Gastrocnemius medialis (tissue), 4 donors: ENCODE measurements at regions not wholly inside any gene's neighbourhood (a gene's known extent, or its start where the extent isn't known, plus 50 kb on each side); places are given as distances from the start of the nearest gene placed in this dataset.

Experiments
- ATAC-seq, 2 donors: fragments of 150-250 bp; one replicate each; pipeline ENCODE4 v1.9.1; 2016
- DNase-seq, 2 donors: peaks; one replicate each; pipeline ENCODE4 v3.0.0-alpha.2; 2019
- H3K27ac ChIP-seq, 4 donors: fragments of 200-600 bp; sonication (generic); 1 replicate in 1 of 4; 2 replicates in 3 of 4; pipeline ENCODE4 v1.5.1; 2016 to 2018; ENCODE audit warnings: mild to moderate bottlenecking in 2 of 4, moderate library complexity in 1 of 4
- H3K27me3 ChIP-seq, 3 donors: fragments of 200-600 bp; sonication (generic) in 2 of 3; 1 replicate in 1 of 3; 2 replicates in 2 of 3; pipeline versions ENCODE4 v1.5.1 to v1.6.0; 2016 to 2019; ENCODE audit warnings: mild to moderate bottlenecking in 1 of 3, moderate library complexity in 1 of 3
- H3K36me3 ChIP-seq, 2 donors: fragments of 200-600 bp; sonication (generic) in 1 of 2; one replicate each; pipeline ENCODE4 v1.5.1; 2017 to 2018
- H3K4me1 ChIP-seq, 2 donors: fragments of 200-600 bp; sonication (generic) in 1 of 2; one replicate each; pipeline ENCODE4 v1.5.1; 2016 to 2017; ENCODE audit warnings: mild to moderate bottlenecking in 2 of 2
- H3K4me3 ChIP-seq, 4 donors: fragments of 200-600 bp; sonication (generic) in 3 of 4; 1 replicate in 1 of 4; 2 replicates in 3 of 4; pipeline ENCODE4 v1.5.1; 2016 to 2019; ENCODE audit warnings: mild to moderate bottlenecking in 2 of 4
- H3K9me3 ChIP-seq, 3 donors: fragments of 200-600 bp; sonication (generic) in 2 of 3; 1 replicate in 1 of 3; 2 replicates in 2 of 3; pipeline ENCODE4 v1.5.1; 2016 to 2019
- CTCF ChIP-seq, 5 experiments: fragments of 450-650 bp in 3 of 5; fragments of 200-600 bp in 2 of 5; sonication (generic) in 2 of 5; IDR thresholded peaks in 4 of 5; conservative IDR thresholded peaks in 1 of 5; 1 replicate in 4 of 5; 2 replicates in 1 of 5; pipeline ENCODE4 v1.5.1; 2016 to 2019; ENCODE audit warnings: antibody characterized with exemption in 5 of 5, mild to moderate bottlenecking in 3 of 5, moderate library complexity in 3 of 5
- POLR2A ChIP-seq, 2 donors: fragments of 450-650 bp; IDR thresholded peaks; one replicate each; pipeline ENCODE4 v1.6.1; 2017; ENCODE audit warnings: antibody characterized with exemption in 2 of 2, mild to moderate bottlenecking in 2 of 2, moderate library complexity in 2 of 2
- in situ Hi-C, 4 donors: fragments of 200-750 bp; cut with MboI; loops; one replicate each; pipeline versions ENCODE4 v1.15.0 to v1.8.0; 2017; ENCODE audit warnings: low sequenced_read_pairs in 4 of 4
- intact Hi-C: fragments of 100-400 bp; cut with DNase I; formaldehyde crosslinking; loops from one replicate; pipeline ENCODE4 v1.15.1; 2023; ENCODE audit warnings: low total_unique reads

- no peak for DNase-seq
- no peaks in the 10 kb centered on the region for H3K9me3 ChIP-seq
- TF ChIP-seq POLR2A (IDR thresholded peaks at IDR 0.05) = no peak
- TF ChIP-seq CTCF (IDR thresholded peaks at IDR 0.05 in 4 of 5, conservative IDR thresholded peaks at IDR 0.05 in 1 of 5) = no peak
- H3K27me3 ChIP-seq = no peaks in the 10 kb centered on the region
- ATAC-seq = no peak
- H3K36me3 ChIP-seq = no peaks in the 10 kb centered on the region
- no peak overlapping the region for H3K4me3 ChIP-seq
- in situ Hi-C loops (no loop called here), intact Hi-C loops (no loop called here)
- H3K27ac ChIP-seq = no peak overlapping the region
- H3K4me1 ChIP-seq = no peaks in the 10 kb centered on the region
These were observed 164.3 kb upstream of the PRDM9 start for GRCh38 chr5:23343121-23343520.

- no peak for TF ChIP-seq POLR2A (IDR thresholded peaks at IDR 0.05)
- TF ChIP-seq CTCF (IDR thresholded peaks at IDR 0.05 in 4 of 5, conservative IDR thresholded peaks at IDR 0.05 in 1 of 5) = no peak
- no peaks in the 10 kb centered on the region for H3K4me1 ChIP-seq
- H3K27me3 ChIP-seq = no peaks in the 10 kb centered on the region
- in situ Hi-C loops = no loop called here
- H3K4me3 ChIP-seq = no peak overlapping the region
- H3K9me3 ChIP-seq = no peaks in the 10 kb centered on the region
- ATAC-seq (no peak), DNase-seq (no peak)
- intact Hi-C loops = no loop called here
- H3K36me3 ChIP-seq = no peaks in the 10 kb centered on the region
- H3K27ac ChIP-seq = no peak overlapping the region
These were observed 174.7 kb upstream of the PRDM9 start for GRCh38 chr5:23332650-23333251.

GRCh38 chr5:23330726-23331125 lies 176.7 kb upstream of the PRDM9 start:
- Histone ChIP-seq H3K4me1 (no peaks in the 10 kb centered on the region), H3K9me3 (no peaks in the 10 kb centered on the region), H3K27me3 (no peaks in the 10 kb centered on the region), H3K4me3 (no peak overlapping the region), H3K27ac (no peak overlapping the region), H3K36me3 (no peaks in the 10 kb centered on the region)
- in situ Hi-C loops = no loop called here
- intact Hi-C loops = no loop called here
- no peak for DNase-seq
- ATAC-seq = no peak
- TF ChIP-seq CTCF (IDR thresholded peaks at IDR 0.05 in 4 of 5, conservative IDR thresholded peaks at IDR 0.05 in 1 of 5) (no peak), POLR2A (IDR thresholded peaks at IDR 0.05) (no peak)

- H3K36me3 ChIP-seq = no peaks in the 10 kb centered on the region
- intact Hi-C loops (no loop called here), in situ Hi-C loops (no loop called here)
- DNase-seq (no peak), ATAC-seq (no peak)
- no peaks in the 10 kb centered on the region for H3K27me3 ChIP-seq
- no peaks in the 10 kb centered on the region for H3K4me1 ChIP-seq
- TF ChIP-seq CTCF (IDR thresholded peaks at IDR 0.05 in 4 of 5, conservative IDR thresholded peaks at IDR 0.05 in 1 of 5) (no peak), POLR2A (IDR thresholded peaks at IDR 0.05) (no peak)
- H3K9me3 ChIP-seq = no peaks in the 10 kb centered on the region
- no peak overlapping the region for H3K27ac ChIP-seq
- no peak overlapping the region for H3K4me3 ChIP-seq
These were observed 187.5 kb upstream of the PRDM9 start for GRCh38 chr5:23319901-23320300.

- in situ Hi-C loops = no loop called here
- Histone ChIP-seq H3K27me3 (no peaks in the 10 kb centered on the region), H3K4me3 (no peak overlapping the region), H3K4me1 (no peaks in the 10 kb centered on the region), H3K36me3 (no peaks in the 10 kb centered on the region), H3K27ac (no peak overlapping the region), H3K9me3 (no peaks in the 10 kb centered on the region)
- no peak for DNase-seq
- intact Hi-C loops = no loop called here
- ATAC-seq = no peak
- TF ChIP-seq CTCF (IDR thresholded peaks at IDR 0.05 in 4 of 5, conservative IDR thresholded peaks at IDR 0.05 in 1 of 5) = no peak
- no peak for TF ChIP-seq POLR2A (IDR thresholded peaks at IDR 0.05)
These were observed 188.4 kb upstream of the PRDM9 start for GRCh38 chr5:23318960-23319359.
